ENCODE measurements at regions not wholly inside any gene's neighbourhood (a gene's known extent, or its start where the extent isn't known, plus 50 kb on each side); places are given as distances from the start of the nearest gene placed in this dataset.

DNA sequence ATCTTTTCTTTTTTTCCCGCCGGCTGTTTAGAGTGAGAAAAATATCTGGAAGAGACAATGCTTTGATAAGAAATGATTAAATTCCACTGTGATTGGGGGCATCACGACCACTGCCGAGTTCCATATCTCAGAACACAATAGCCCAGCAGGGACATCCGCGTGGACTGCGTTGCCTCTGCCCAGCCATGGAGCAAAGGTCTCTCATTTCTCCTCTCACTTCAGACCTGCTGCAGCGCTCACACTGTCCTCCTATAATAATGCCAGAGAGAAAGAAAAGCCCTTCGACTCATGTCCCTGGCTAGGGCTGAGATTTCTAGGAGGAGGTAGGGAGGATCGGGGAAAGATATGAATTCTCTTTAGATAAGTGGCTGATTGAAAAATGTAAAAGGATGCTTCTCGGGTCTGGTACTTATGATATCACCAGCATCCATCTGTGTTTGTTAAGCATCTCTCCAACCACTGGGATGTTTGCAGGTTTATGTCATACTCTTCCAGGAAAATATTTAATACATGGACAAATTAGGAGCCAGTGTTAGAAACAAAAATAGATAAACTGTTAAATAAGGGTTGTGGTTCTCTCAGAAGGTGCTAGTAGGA, 472.9 kb upstream of the AKR1E2 start:
- no peak overlapping the region for H3K27ac ChIP-seq (ENCODE audit: low read length)
- Mint-ChIP-seq H3K36me3 (no peaks in the 10 kb centered on the region), H3K4me1 (peaks cover 0 to 5% (median 5%) of the 10 kb centered on the region in 3 donors), H3K27me3 (peaks cover 10 to 22% of the 10 kb centered on the region in 2 donors), H3K9me3 (no peaks in the 10 kb centered on the region), H3K27ac (no peak overlapping the region), H3K4me3 (no peak overlapping the region)
- H3K4me1 ChIP-seq (ENCODE audit: control insufficient read depth in 1 of 2, extremely low read depth in 1 of 2, insufficient read depth in 2 of 2, low read length in 2 of 2): no peaks in the 10 kb centered on the region
- H3K4me3 ChIP-seq (ENCODE audit: control insufficient read depth in 1 of 2, extremely low read depth in 1 of 2, low read length in 1 of 2): no peak overlapping the region
- ATAC-seq (replicated peaks in 1 of 4) (no peak), DNase-seq (no peak)
- H3K36me3 ChIP-seq (ENCODE audit: control insufficient read depth in 2 of 2, extremely low read depth in 1 of 2, insufficient read depth in 1 of 2, low read length in 1 of 2): no peaks in the 10 kb centered on the region
- no peaks in the 10 kb centered on the region for H3K9me3 ChIP-seq
- no peaks in the 10 kb centered on the region for H3K27me3 ChIP-seq (replicated peaks in 1 of 2; ENCODE audit: control insufficient read depth in 2 of 2, extremely low read depth in 1 of 2, insufficient read depth in 2 of 2, low read length in 1 of 2)
- ChIA-PET POLR2A (no interaction called here), CTCF (no interaction called here)
- no CpG with 5 or more reads among the region's 11 CpGs for WGBS (ENCODE audit: insufficient coverage)

DNA sequence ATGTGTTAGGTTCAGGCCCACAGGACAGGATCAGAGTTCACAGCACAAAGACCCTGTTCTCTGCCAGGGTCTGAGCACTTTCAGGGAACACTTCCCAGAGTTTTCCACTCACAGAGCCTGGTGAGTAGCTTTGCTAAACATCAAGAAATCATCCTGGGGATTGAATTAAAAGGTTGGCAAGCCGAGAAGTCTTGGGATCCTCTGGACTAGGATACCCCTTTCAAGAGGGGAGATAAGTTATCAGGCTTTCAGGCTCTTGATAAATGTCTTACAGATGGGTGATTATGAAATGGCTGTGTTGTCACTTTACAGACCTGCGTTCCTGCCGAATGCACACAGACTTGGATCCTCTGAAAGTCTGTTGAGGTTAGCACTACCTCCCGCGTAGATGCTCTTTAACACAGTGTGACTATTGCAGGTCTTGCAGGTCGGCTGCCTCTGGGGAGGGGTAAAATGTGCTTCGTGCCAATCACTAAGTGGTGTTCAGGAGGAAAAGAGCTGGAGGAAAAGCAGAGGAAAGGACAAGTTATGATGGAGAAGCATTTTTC, 473.5 kb upstream of the AKR1E2 start:
- H3K27me3 ChIP-seq (replicated peaks in 1 of 2; ENCODE audit: control insufficient read depth in 2 of 2, extremely low read depth in 1 of 2, insufficient read depth in 2 of 2, low read length in 1 of 2): no peaks in the 10 kb centered on the region
- ATAC-seq (replicated peaks in 1 of 4): no peak
- no peak overlapping the region for H3K4me3 Mint-ChIP-seq
- ChIA-PET POLR2A (no interaction called here), CTCF (no interaction called here)
- H3K4me3 ChIP-seq (ENCODE audit: control insufficient read depth in 1 of 2, extremely low read depth in 1 of 2, low read length in 1 of 2): no peak overlapping the region
- H3K9me3 Mint-ChIP-seq: no peaks in the 10 kb centered on the region
- no peak for DNase-seq
- peaks cover 10 to 22% of the 10 kb centered on the region in 2 donors for H3K27me3 Mint-ChIP-seq
- H3K27ac ChIP-seq (ENCODE audit: low read length): no peak overlapping the region
- H3K4me1 ChIP-seq (ENCODE audit: control insufficient read depth in 1 of 2, extremely low read depth in 1 of 2, insufficient read depth in 2 of 2, low read length in 2 of 2): no peaks in the 10 kb centered on the region
- H3K9me3 ChIP-seq: no peaks in the 10 kb centered on the region
- peaks cover 0 to 5% (median 5%) of the 10 kb centered on the region in 3 donors for H3K4me1 Mint-ChIP-seq
- H3K27ac Mint-ChIP-seq: no peak overlapping the region
- WGBS (ENCODE audit: insufficient coverage): 71% methylated on average over 4 of the region's 7 CpGs
- no peaks in the 10 kb centered on the region for H3K36me3 ChIP-seq (ENCODE audit: control insufficient read depth in 2 of 2, extremely low read depth in 1 of 2, insufficient read depth in 1 of 2, low read length in 1 of 2)
- H3K36me3 Mint-ChIP-seq: no peaks in the 10 kb centered on the region

DNA sequence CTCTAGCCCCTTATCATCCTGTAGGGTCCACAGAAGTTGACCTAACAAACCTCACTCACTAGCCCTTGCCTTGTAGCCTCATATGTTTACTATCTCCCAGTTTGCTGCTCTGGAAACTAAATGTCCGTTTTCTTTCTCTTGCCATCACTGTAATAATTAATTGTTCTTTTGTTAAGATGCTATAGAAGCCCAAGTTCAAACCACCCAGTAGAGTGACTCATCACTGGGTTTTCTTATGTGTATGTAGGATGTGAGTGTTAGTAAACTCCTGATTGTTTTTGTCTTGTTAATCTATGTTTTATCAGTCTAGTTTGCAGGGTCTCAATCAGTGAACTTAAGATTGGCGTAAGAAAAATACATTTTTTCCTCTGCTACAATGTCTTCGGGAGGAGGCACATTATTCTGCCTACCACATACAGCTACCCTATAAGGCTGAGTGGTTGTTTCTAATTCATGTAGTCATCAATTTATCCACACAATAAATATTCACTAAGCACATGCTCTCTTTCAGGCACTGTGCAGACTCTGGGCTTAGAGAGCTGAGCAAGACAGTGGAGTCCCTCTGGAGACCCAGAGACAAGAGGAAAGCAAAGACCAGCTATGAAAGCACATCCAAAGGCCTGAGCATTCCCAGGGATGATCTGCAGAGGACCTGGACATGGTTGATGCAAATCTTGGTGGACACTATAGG, 474.1 kb upstream of the AKR1E2 start:
- CTCF ChIA-PET: no interaction called here
- POLR2A ChIA-PET: no interaction called here
- Mint-ChIP-seq H3K27ac (no peak overlapping the region), H3K36me3 (no peaks in the 10 kb centered on the region), H3K27me3 (peaks cover 10 to 19% of the 10 kb centered on the region in 2 donors), H3K9me3 (no peaks in the 10 kb centered on the region), H3K4me3 (no peak overlapping the region), H3K4me1 (peaks cover 0 to 5% (median 5%) of the 10 kb centered on the region in 3 donors)
- Histone ChIP-seq H3K9me3 (no peaks in the 10 kb centered on the region), H3K4me1 (ENCODE audit: control insufficient read depth in 1 of 2, extremely low read depth in 1 of 2, insufficient read depth in 2 of 2, low read length in 2 of 2) (no peaks in the 10 kb centered on the region), H3K36me3 (ENCODE audit: control insufficient read depth in 2 of 2, extremely low read depth in 1 of 2, insufficient read depth in 1 of 2, low read length in 1 of 2) (no peaks in the 10 kb centered on the region), H3K27me3 (replicated peaks in 1 of 2; ENCODE audit: control insufficient read depth in 2 of 2, extremely low read depth in 1 of 2, insufficient read depth in 2 of 2, low read length in 1 of 2) (no peaks in the 10 kb centered on the region), H3K4me3 (ENCODE audit: control insufficient read depth in 1 of 2, extremely low read depth in 1 of 2, low read length in 1 of 2) (no peak overlapping the region), H3K27ac (ENCODE audit: low read length) (no peak overlapping the region)
- WGBS (ENCODE audit: insufficient coverage): no CpG with 5 or more reads among the region's 3 CpGs
- no peak for DNase-seq
- ATAC-seq (replicated peaks in 1 of 4): no peak

- H3K27ac ChIP-seq (ENCODE audit: low read length): no peak overlapping the region
- H3K36me3 ChIP-seq (ENCODE audit: control insufficient read depth in 2 of 2, extremely low read depth in 1 of 2, insufficient read depth in 1 of 2, low read length in 1 of 2): no peaks in the 10 kb centered on the region
- ChIA-PET CTCF (no interaction called here), POLR2A (interaction anchor here in 1 of 2 donors (0.6 kb wide), 1 partner anchor 10 kb away, joined by 8 read pairs; no protein-coding TSS in a partner anchor)
- H3K4me1 ChIP-seq (ENCODE audit: control insufficient read depth in 1 of 2, extremely low read depth in 1 of 2, insufficient read depth in 2 of 2, low read length in 2 of 2): no peaks in the 10 kb centered on the region
- no peaks in the 10 kb centered on the region for H3K9me3 ChIP-seq
- peaks cover 0 to 5% of the 10 kb centered on the region in 2 donors for H3K27me3 Mint-ChIP-seq
- no peak overlapping the region for H3K4me3 Mint-ChIP-seq
- H3K9me3 Mint-ChIP-seq: no peaks in the 10 kb centered on the region
- H3K27ac Mint-ChIP-seq: no peak overlapping the region
- DNase-seq: no peak
- no peaks in the 10 kb centered on the region for H3K4me1 Mint-ChIP-seq
- H3K27me3 ChIP-seq (replicated peaks in 1 of 2; ENCODE audit: control insufficient read depth in 2 of 2, extremely low read depth in 1 of 2, insufficient read depth in 2 of 2, low read length in 1 of 2): no peaks in the 10 kb centered on the region
- WGBS (ENCODE audit: insufficient coverage): no CpG with 5 or more reads among the region's 6 CpGs
- no peaks in the 10 kb centered on the region for H3K36me3 Mint-ChIP-seq
- H3K4me3 ChIP-seq (ENCODE audit: control insufficient read depth in 1 of 2, extremely low read depth in 1 of 2, low read length in 1 of 2): no peak overlapping the region
- ATAC-seq (replicated peaks in 1 of 4): no peak
Measured at GRCh38 chr10:4347397-4347796, 478.6 kb upstream of the AKR1E2 start.

GRCh38 chr10:4345877-4346646, 479.9 kb upstream of the AKR1E2 start:
- no peaks in the 10 kb centered on the region for H3K4me1 ChIP-seq (ENCODE audit: control insufficient read depth in 1 of 2, extremely low read depth in 1 of 2, insufficient read depth in 2 of 2, low read length in 2 of 2)
- H3K9me3 ChIP-seq: no peaks in the 10 kb centered on the region
- WGBS (ENCODE audit: insufficient coverage): no CpG with 5 or more reads among the region's 2 CpGs
- H3K9me3 Mint-ChIP-seq: no peaks in the 10 kb centered on the region
- peaks cover 0 to 5% of the 10 kb centered on the region in 2 donors for H3K27me3 Mint-ChIP-seq
- no peak overlapping the region for H3K4me3 ChIP-seq (ENCODE audit: control insufficient read depth in 1 of 2, extremely low read depth in 1 of 2, low read length in 1 of 2)
- no peaks in the 10 kb centered on the region for H3K4me1 Mint-ChIP-seq
- no peak for ATAC-seq (replicated peaks in 1 of 4)
- no peak overlapping the region for H3K27ac Mint-ChIP-seq
- no peaks in the 10 kb centered on the region for H3K36me3 ChIP-seq (ENCODE audit: control insufficient read depth in 2 of 2, extremely low read depth in 1 of 2, insufficient read depth in 1 of 2, low read length in 1 of 2)
- POLR2A ChIA-PET: no interaction called here
- CTCF ChIA-PET: interaction anchor here in 1 of 2 donors (1.6 kb wide), 1 partner anchor 8 kb away, joined by 3 read pairs; no protein-coding TSS in a partner anchor
- H3K36me3 Mint-ChIP-seq: no peaks in the 10 kb centered on the region
- no peaks in the 10 kb centered on the region for H3K27me3 ChIP-seq (replicated peaks in 1 of 2; ENCODE audit: control insufficient read depth in 2 of 2, extremely low read depth in 1 of 2, insufficient read depth in 2 of 2, low read length in 1 of 2)
- no peak overlapping the region for H3K4me3 Mint-ChIP-seq
- H3K27ac ChIP-seq (ENCODE audit: low read length): no peak overlapping the region
- DNase-seq: no peak

- Histone ChIP-seq H3K27ac (ENCODE audit: low read length) (no peak overlapping the region), H3K9me3 (no peaks in the 10 kb centered on the region), H3K4me1 (ENCODE audit: control insufficient read depth in 1 of 2, extremely low read depth in 1 of 2, insufficient read depth in 2 of 2, low read length in 2 of 2) (no peaks in the 10 kb centered on the region), H3K27me3 (replicated peaks in 1 of 2; ENCODE audit: control insufficient read depth in 2 of 2, extremely low read depth in 1 of 2, insufficient read depth in 2 of 2, low read length in 1 of 2) (no peaks in the 10 kb centered on the region), H3K4me3 (ENCODE audit: control insufficient read depth in 1 of 2, extremely low read depth in 1 of 2, low read length in 1 of 2) (no peak overlapping the region), H3K36me3 (ENCODE audit: control insufficient read depth in 2 of 2, extremely low read depth in 1 of 2, insufficient read depth in 1 of 2, low read length in 1 of 2) (no peaks in the 10 kb centered on the region)
- ChIA-PET POLR2A (no interaction called here), CTCF (interaction anchor here in 1 of 2 donors (1.6 kb wide), 1 partner anchor 10 kb away, joined by 3 read pairs; no protein-coding TSS in a partner anchor)
- H3K27me3 Mint-ChIP-seq: peaks cover 0 to 3% of the 10 kb centered on the region in 2 donors
- H3K4me3 Mint-ChIP-seq: no peak overlapping the region
- H3K27ac Mint-ChIP-seq: no peak overlapping the region
- no peaks in the 10 kb centered on the region for H3K36me3 Mint-ChIP-seq
- ATAC-seq (replicated peaks in 1 of 4): no peak
- no peak for DNase-seq
- 43% methylated on average over 6 of the region's 10 CpGs for WGBS (ENCODE audit: insufficient coverage)
- H3K4me1 Mint-ChIP-seq: no peaks in the 10 kb centered on the region
- no peaks in the 10 kb centered on the region for H3K9me3 Mint-ChIP-seq
Measured at GRCh38 chr10:4344492-4344994, 481.5 kb upstream of the AKR1E2 start.
